Epithelial cell of proximal tubule (primary cell): ENCODE measurements at regions not wholly inside any gene's neighbourhood (a gene's known extent, or its start where the extent isn't known, plus 50 kb on each side); places are given as distances from the start of the nearest gene placed in this dataset.
A peak's percentile ranks its signal among the peaks of the same experiment; 100 is the strongest.
"Not testable (repeated sequence)": the region's sequence is repeated elsewhere in the genome, so short reads cannot be mapped to it uniquely, and the experiment has no call there.

Source experiments
- DNase-seq: peaks from one replicate; pipeline ENCODE4 v3.0.0-alpha.2; 2011; ENCODE audit warnings: low read depth
- H3K4me3 ChIP-seq: 2 replicates; pipeline ENCODE4 v1.5.1; 2011; ENCODE audit warnings: low read depth, mild to moderate bottlenecking, low read length
- CTCF ChIP-seq: conservative IDR thresholded peaks from 2 replicates; pipeline ENCODE4 v1.5.1; 2012; ENCODE audit warnings: low read depth, mild to moderate bottlenecking, low read length

- no peak for DNase-seq
- no peak for TF ChIP-seq CTCF
- no peak overlapping the region for H3K4me3 ChIP-seq
Observed at GRCh38 chr14:22105624-22106006, 432.0 kb upstream of the OR4E1 start.

GRCh38 chr14:22105006-22105623, 431.5 kb upstream of the OR4E1 start:
- H3K4me3 ChIP-seq: no peak overlapping the region
- no peak for TF ChIP-seq CTCF
- no peak for DNase-seq

DNA sequence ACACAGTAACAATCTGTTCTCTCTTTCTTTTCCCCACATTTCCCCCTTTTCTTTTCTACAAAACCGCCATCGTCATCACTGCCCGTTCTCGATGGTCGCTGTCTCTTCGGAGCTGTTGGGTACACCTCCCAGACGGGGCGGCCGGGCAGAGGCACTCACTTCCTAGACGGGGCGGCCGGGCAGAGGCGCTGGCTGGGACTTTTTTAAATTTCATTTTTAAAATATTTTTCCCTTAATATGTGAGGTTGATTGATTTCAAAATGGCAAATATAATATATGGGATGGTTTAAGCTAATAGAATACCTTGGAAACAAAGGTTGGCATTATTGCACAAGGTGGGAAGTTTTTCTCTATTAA, 427.1 kb upstream of the OR4E1 start:
- DNase-seq, H3K4me3 ChIP-seq: not testable (repeated sequence)

DNA sequence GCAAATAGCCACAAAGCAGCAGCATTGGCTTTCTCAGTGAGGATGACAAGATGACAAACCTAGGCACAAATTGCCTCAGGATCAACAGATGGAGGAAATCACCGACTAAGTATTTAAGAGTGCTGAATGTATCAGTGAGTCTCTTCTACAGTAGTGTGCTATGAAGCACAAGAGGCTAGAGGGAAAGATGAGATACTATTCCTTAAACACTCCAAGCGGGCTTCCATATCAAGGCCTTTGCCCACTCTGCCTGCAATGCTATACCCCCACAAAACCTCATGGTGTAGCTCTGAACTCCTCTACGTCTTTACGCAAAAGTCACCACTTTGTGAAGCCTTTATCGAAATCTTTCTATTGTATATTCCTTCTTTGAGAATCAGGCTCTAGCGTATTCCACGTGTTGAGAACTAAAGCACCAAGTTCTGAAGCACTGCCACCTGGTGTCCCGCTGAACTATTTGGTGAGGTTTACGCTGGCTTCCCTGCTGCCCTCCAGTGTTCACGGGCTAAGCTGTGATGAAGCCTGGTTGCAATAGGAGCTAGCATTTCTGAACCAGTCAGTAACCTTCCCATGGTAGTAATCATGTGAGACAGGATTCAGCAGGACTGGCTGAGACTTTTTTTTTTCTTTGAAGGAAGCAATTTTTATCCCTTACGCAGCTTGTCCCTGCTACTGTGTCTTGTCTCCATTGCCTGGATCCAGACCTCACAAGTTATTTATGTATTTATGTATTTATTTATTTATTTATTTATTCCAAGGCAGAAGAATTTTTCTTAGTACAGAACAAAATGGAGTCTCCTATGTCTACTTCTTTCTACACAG, 426.5 kb upstream of the OR4E1 start:
- H3K4me3 ChIP-seq: no peak overlapping the region
- peak; percentile 59 for DNase-seq
- peak; percentile 98 for TF ChIP-seq CTCF

- TF ChIP-seq CTCF: no peak
- DNase-seq: no peak
- no peak overlapping the region for H3K4me3 ChIP-seq
Observed at GRCh38 chr14:22098435-22098834, 424.8 kb upstream of the OR4E1 start.

- DNase-seq: no peak
- H3K4me3 ChIP-seq: no peak overlapping the region
- TF ChIP-seq CTCF: no peak
Observed at GRCh38 chr14:22097586-22098292, 424.1 kb upstream of the OR4E1 start.

DNA sequence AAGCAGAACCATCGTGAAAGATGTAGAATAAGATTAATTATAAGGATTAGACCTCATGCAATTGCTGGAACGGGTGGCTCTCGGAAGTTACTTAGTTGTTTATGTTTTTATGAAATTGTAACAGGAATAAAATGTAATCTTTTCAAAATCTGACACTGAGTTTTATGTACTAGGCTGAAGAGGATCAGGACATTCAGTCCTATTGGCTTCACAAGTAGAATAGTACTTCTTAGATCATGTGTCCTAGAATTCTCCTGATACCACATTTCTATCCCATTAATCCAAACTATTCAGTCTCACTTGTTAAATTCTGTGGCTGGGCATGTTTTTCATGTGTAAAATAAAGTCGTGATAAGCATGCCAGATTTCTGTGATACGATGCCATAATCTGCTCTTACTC, 423.5 kb upstream of the OR4E1 start:
- DNase-seq: no peak
- no peak overlapping the region for H3K4me3 ChIP-seq
- TF ChIP-seq CTCF: no peak
